ENCODE measurements at regions not wholly inside any gene's neighbourhood (a gene's known extent, or its start where the extent isn't known, plus 50 kb on each side); places are given as distances from the start of the nearest gene placed in this dataset.

GRCh38 chr7:16264823-16265804 is 156.2 kb downstream of the CRPPA start (continued):
- TF ChIP-seq, protein P1, sequence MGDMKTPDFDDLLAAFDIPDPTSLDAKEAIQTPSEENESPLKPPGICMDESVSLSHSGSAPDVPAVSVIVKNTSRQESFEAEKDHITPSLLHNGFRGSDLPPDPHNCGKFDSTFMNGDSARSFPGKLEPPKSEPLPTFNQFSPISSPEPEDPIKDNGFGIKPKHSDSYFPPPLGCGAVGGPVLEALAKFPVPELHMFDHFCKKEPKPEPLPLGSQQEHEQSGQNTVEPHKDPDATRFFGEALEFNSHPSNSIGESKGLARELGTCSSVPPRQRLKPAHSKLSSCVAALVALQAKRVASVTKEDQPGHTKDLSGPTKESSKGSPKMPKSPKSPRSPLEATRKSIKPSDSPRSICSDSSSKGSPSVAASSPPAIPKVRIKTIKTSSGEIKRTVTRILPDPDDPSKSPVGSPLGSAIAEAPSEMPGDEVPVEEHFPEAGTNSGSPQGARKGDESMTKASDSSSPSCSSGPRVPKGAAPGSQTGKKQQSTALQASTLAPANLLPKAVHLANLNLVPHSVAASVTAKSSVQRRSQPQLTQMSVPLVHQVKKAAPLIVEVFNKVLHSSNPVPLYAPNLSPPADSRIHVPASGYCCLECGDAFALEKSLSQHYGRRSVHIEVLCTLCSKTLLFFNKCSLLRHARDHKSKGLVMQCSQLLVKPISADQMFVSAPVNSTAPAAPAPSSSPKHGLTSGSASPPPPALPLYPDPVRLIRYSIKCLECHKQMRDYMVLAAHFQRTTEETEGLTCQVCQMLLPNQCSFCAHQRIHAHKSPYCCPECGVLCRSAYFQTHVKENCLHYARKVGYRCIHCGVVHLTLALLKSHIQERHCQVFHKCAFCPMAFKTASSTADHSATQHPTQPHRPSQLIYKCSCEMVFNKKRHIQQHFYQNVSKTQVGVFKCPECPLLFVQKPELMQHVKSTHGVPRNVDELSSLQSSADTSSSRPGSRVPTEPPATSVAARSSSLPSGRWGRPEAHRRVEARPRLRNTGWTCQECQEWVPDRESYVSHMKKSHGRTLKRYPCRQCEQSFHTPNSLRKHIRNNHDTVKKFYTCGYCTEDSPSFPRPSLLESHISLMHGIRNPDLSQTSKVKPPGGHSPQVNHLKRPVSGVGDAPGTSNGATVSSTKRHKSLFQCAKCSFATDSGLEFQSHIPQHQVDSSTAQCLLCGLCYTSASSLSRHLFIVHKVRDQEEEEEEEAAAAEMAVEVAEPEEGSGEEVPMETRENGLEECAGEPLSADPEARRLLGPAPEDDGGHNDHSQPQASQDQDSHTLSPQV (IDR thresholded peaks at IDR 0.05) = peak; percentile 65
- TF ChIP-seq POLR2AphosphoS2 (IDR thresholded peaks at IDR 0.05; ENCODE audit: low read length) (0 out of 2 replicates have a peak, but pooled peaks have one; percentile 23), TCFL5 (CRISPR knock-in tag; conservative IDR thresholded peaks at IDR 0.05) (0 out of 2 replicates have a peak, but pooled peaks have one; percentile 28), GTF2A2 (tag; IDR thresholded peaks at IDR 0.05) (0 out of 2 replicates have a peak, but pooled peaks have one; percentile 21), DDX20 (tag; IDR thresholded peaks at IDR 0.05; ENCODE audit: low read depth) (peak; percentile 73), MYNN (IDR thresholded peaks at IDR 0.05) (peak; percentile 89), MYNN (CRISPR knock-in tag; IDR thresholded peaks at IDR 0.05) (no peak), POLR2B (IDR thresholded peaks at IDR 0.05; ENCODE audit: low read depth, partially characterized antibody) (peak; percentile 70), RBFOX2 (IDR thresholded peaks at IDR 0.05; ENCODE audit: low read depth, low read length) (peak; percentile 71), ZNF740 (CRISPR knock-in tag; IDR thresholded peaks at IDR 0.05) (no peak), ZNF740 (tag; IDR thresholded peaks at IDR 0.05) (peak in 1 of 2 experiments; percentile 69; a peak in 1 of 4 replicates), CCNT2 (IDR thresholded peaks at IDR 0.05; ENCODE audit: borderline replicate concordance, extremely low read depth, insufficient read length, low read depth, low read length) (peak; percentile 50)
